ENCODE measurements at regions not wholly inside any gene's neighbourhood (a gene's known extent, or its start where the extent isn't known, plus 50 kb on each side); places are given as distances from the start of the nearest gene placed in this dataset.
A peak's percentile ranks its signal among the peaks of the same experiment; 100 is the strongest.

DNA sequence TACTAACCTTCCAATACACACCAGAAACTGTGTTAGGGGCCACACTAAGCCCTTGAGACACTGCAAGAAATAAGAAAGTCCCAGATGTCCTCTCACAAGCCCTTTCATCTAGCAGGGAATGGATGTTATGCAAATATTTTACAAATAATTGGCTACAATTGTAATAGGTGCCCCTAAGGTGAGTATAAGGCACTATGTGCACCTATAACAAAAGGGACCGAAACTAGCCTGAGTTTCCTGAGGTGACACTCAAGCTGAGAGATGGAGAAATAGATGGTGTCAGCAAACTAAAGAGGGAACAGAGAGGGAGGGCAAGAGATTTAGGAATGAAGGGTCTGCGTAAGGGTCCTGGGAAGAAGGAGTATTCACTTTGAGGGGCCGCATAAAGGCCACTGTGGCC, 212.6 kb downstream of the TTC8 start:
- POLR2A ChIA-PET, result no interaction called here
- DNase-seq (ENCODE audit: low read depth, low spot score), result no peak
- CTCF ChIA-PET, result no interaction called here
- H3K4me3 ChIP-seq (ENCODE audit: low read depth, low read length), result no peak overlapping the region
- TF ChIP-seq, protein P1, sequence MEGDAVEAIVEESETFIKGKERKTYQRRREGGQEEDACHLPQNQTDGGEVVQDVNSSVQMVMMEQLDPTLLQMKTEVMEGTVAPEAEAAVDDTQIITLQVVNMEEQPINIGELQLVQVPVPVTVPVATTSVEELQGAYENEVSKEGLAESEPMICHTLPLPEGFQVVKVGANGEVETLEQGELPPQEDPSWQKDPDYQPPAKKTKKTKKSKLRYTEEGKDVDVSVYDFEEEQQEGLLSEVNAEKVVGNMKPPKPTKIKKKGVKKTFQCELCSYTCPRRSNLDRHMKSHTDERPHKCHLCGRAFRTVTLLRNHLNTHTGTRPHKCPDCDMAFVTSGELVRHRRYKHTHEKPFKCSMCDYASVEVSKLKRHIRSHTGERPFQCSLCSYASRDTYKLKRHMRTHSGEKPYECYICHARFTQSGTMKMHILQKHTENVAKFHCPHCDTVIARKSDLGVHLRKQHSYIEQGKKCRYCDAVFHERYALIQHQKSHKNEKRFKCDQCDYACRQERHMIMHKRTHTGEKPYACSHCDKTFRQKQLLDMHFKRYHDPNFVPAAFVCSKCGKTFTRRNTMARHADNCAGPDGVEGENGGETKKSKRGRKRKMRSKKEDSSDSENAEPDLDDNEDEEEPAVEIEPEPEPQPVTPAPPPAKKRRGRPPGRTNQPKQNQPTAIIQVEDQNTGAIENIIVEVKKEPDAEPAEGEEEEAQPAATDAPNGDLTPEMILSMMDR (IDR thresholded peaks at IDR 0.05; ENCODE audit: insufficient read depth, low read length, missing control alignments), result no peak

DNA sequence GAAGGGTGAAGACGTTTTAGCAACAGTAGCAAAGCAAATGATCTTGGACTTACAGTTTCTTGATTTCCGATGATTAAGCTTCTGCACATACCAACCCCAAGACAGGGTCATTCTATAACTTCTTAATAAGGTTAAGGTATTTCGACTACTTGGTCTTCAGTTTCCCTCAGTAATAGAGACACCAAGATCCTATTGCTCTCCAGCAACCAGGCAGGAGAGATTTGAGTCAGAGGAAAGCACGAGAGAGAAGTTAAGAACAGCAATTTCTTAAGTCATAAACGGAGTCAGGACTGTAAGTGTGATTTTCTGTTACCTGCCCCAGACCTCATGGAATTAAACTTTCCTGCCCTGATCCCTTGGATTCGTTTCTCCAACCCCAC, 215.6 kb downstream of the TTC8 start:
- no peak overlapping the region for H3K4me3 ChIP-seq (ENCODE audit: low read depth, low read length)
- POLR2A ChIA-PET, result interaction anchor here (0.7 kb wide), 1 partner anchor 197 kb away, joined by 3 read pairs; no protein-coding TSS in a partner anchor
- no peak for DNase-seq (ENCODE audit: low read depth, low spot score)
- TF ChIP-seq, protein P1 (IDR thresholded peaks at IDR 0.05; ENCODE audit: insufficient read depth, low read length, missing control alignments), result no peak
- CTCF ChIA-PET, result interaction anchor here (0.6 to 4.9 kb wide), 21 partner anchors 8 to 932 kb away, joined by 3 to 62 read pairs (median 4); no protein-coding TSS in a partner anchor

DNA sequence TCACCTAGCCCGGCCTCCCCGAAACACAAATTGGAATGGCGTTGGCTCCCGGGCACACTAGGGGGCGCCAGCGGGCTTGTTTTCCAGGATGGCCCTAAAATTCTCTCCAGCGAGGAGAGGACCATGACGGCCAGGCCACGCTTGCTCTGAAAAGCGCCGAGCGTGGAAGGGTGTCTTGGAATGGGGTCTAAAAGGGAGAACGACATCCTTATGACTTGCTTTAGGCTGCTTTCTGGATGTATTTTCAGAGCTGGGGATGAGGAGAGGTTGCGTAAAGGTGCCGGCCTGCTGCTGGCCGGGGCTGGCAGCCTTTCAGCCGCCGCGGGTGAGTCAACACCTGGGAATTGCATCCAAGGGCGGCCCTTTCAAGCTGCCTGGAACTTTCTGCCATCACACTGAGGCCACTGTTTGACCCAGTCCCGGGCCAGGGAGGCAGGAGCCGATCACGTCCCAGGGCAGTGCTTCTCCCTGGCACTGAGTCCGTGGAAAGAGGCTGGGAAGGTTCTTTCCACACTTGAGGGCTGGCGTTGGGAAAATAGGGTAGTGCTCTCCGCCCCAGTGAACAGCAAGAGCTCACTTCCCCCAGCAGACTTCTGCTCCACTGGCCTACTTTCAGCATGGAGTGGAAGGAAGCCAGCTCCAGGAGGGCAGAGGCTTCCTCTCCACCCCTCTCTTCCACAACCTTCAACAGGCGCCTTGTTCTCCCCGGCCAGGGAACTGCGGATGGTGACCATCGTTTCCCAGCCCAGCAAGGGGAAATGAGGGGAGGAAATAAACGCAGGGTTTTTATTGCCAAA, 216.2 kb downstream of the TTC8 start:
- CTCF ChIA-PET, result interaction anchor here (0.6 to 4.9 kb wide), 47 partner anchors 9 to 933 kb away, joined by 3 to 62 read pairs (median 3); no protein-coding TSS in a partner anchor
- H3K4me3 ChIP-seq (ENCODE audit: low read depth, low read length), result peak overlapping the region; percentile 58
- DNase-seq (ENCODE audit: low read depth, low spot score), result peak; percentile 54
- TF ChIP-seq, protein P1 (IDR thresholded peaks at IDR 0.05; ENCODE audit: insufficient read depth, low read length, missing control alignments), result peak; percentile 94
- POLR2A ChIA-PET, result interaction anchor here (0.6 to 0.7 kb wide), 2 partner anchors 197 to 388 kb away, joined by 3 read pairs; no protein-coding TSS in a partner anchor

DNA sequence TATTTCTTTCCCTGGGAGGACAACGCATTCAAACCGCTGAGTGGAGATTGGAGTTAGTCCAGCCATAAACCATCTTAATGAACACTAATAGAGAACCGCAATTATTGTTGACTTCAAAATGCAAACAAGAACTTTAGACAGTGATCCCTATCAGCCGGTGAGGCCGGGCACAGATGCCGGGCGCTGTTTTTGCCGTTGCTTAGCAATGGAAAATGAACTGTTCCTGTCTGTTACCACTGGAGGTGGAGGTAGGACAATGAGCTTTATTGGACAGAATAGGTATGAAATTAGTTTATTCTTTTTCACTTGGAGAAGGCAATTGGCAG, 216.8 kb downstream of the TTC8 start:
- TF ChIP-seq, protein P1 (IDR thresholded peaks at IDR 0.05; ENCODE audit: insufficient read depth, low read length, missing control alignments), result no peak
- no peak for DNase-seq (ENCODE audit: low read depth, low spot score)
- ChIA-PET POLR2A (no interaction called here), CTCF (interaction anchor here (0.7 to 4.9 kb wide), 38 partner anchors 10 to 932 kb away, joined by 3 to 62 read pairs (median 3); no protein-coding TSS in a partner anchor)
- H3K4me3 ChIP-seq (ENCODE audit: low read depth, low read length), result no peak overlapping the region; the same call in 1 of the 2 replicates

DNA sequence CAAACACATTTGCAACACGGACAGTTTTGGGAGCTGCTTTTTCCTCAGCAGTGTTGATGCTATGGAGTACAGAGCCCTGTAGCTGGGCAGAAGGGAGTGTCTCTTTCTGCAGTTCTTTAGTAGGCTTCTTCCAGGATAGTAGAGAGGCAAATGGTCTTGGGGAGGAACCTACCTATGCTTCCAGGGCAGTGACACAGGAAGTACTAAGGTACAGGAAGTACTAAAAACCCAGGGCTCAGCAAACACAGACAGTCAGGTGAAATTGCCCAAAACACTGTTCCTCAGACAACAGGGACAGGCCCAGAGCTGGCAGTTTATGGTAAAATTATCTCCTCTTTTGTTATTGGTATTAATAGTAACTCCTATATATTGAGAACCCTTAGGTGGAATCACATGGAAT, 217.6 kb downstream of the TTC8 start:
- no peak overlapping the region for H3K4me3 ChIP-seq (ENCODE audit: low read depth, low read length)
- DNase-seq (ENCODE audit: low read depth, low spot score), result no peak
- POLR2A ChIA-PET, result no interaction called here
- TF ChIP-seq, protein P1 (IDR thresholded peaks at IDR 0.05; ENCODE audit: insufficient read depth, low read length, missing control alignments), result no peak
- CTCF ChIA-PET, result interaction anchor here (0.9 to 4.9 kb wide), 7 partner anchors 15 to 931 kb away, joined by 3 to 62 read pairs (median 4); no protein-coding TSS in a partner anchor

DNA sequence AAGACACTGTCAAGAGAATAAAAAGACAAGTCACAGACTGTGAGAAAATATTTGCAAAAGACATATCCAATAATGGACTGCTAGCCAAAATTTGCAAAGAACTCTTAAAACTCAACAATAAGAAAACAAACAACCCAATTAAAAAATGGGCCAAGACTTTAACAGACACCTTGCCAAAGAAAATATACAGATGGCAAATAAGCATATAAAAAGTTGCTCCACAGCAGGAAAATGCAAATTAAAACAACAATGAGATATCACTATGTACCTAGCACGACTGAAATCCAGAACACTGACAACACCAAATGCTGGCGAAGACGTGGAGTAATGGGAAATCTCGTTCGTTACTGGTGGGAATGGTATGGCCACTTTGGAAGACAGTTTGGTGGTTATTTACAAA, 228.9 kb downstream of the TTC8 start:
- TF ChIP-seq, protein P1 (IDR thresholded peaks at IDR 0.05; ENCODE audit: insufficient read depth, low read length, missing control alignments), result no peak
- H3K4me3 ChIP-seq (ENCODE audit: low read depth, low read length), result no peak overlapping the region
- DNase-seq (ENCODE audit: low read depth, low spot score), result no peak
- CTCF ChIA-PET, result no interaction called here
- POLR2A ChIA-PET, result no interaction called here
